Endothelial cell of umbilical vein (primary cell): ENCODE measurements at regions not wholly inside any gene's neighbourhood (a gene's known extent, or its start where the extent isn't known, plus 50 kb on each side); places are given as distances from the start of the nearest gene placed in this dataset.

Experiments used
- BruUV-seq: library from RNA; stranded (reverse); fragments of 400-500 nt; replicated peaks from 2 replicates; lab custom pipeline; 2021; lab: Mats Ljungman, UMichigan
- CTCF ChIA-PET: fragments of 300-600, 350-600 bp; sonication (Branson Sonifier 250); formaldehyde crosslinking; loops from one replicate; lab custom pipeline; 2021; ENCODE audit warnings: antibody characterized with exemption, inconsistent platforms; lab: Charles Lee
- POLR2A ChIA-PET: fragments of 300-600, 350-600 bp; sonication (Branson Sonifier 250); formaldehyde crosslinking; loops from one replicate; lab custom pipeline; 2021; ENCODE audit warnings: antibody characterized with exemption, inconsistent platforms; lab: Charles Lee
- DNase-seq: peaks from one replicate; pipeline ENCODE4 v3.0.0-alpha.2; 2011; ENCODE audit warnings: low read depth, low spot score
- FAIRE-seq: peaks from 2 replicates; lab custom pipeline; 2011; peaks lifted over from hg19 to GRCh38; lab: Jason Lieb, UNC
- H2AFZ ChIP-seq: 2 replicates; pipeline ENCODE4 v1.6.0; 2012; ENCODE audit warnings: low read depth, low read length, control low read depth, inconsistent platforms
- H3K27ac ChIP-seq: 2 replicates; pipeline ENCODE4 v1.5.1; 2011; ENCODE audit warnings: low read depth, mild to moderate bottlenecking, control low read depth, low read length, moderate library complexity; ENCODE audit not compliant: insufficient read depth
- H3K27me3 ChIP-seq, 2 experiments: 2 replicates each; pipeline versions ENCODE4 v1.6.0 to v1.6.1; 2011; ENCODE audit warnings: low read length in 2 of 2, mixed read lengths in 1 of 2; ENCODE audit not compliant: control insufficient read depth in 2 of 2, insufficient read depth in 2 of 2
- H3K36me3 ChIP-seq, 2 experiments: 2 replicates in 1 of 2; 3 replicates in 1 of 2; pipeline ENCODE4 v1.5.1; 2011; ENCODE audit warnings: low read length in 2 of 2, mild to moderate bottlenecking in 1 of 2, moderate library complexity in 1 of 2; ENCODE audit not compliant: control insufficient read depth in 2 of 2, insufficient read depth in 2 of 2; ENCODE audit errors: extremely low read depth in 1 of 2
- H3K4me1 ChIP-seq: 3 replicates; pipeline ENCODE4 v1.5.1; 2011; ENCODE audit warnings: mild to moderate bottlenecking, low read length; ENCODE audit not compliant: control insufficient read depth, insufficient read depth; ENCODE audit errors: extremely low read depth
- H3K4me2 ChIP-seq: 2 replicates; pipeline ENCODE4 v1.6.1; 2011; ENCODE audit warnings: low read length, control low read depth, mixed read lengths; ENCODE audit not compliant: insufficient read depth
- H3K4me3 ChIP-seq, 3 experiments: fragments of 200-600 bp in 1 of 3; sonication (generic), shearing (Covaris generic) in 1 of 3; replicated peaks in 1 of 3; 2 replicates each; pipeline ENCODE4 v1.5.1; 2011 to 2016; ENCODE audit warnings: control low read depth in 3 of 3, low read length in 3 of 3, mild to moderate bottlenecking in 2 of 3, inconsistent platforms in 1 of 3, low read depth in 1 of 3, moderate library complexity in 1 of 3; ENCODE audit not compliant: insufficient read depth in 1 of 3
- H3K79me2 ChIP-seq: 2 replicates; pipeline ENCODE4 v1.6.0; 2012; ENCODE audit warnings: low read length, inconsistent platforms; ENCODE audit not compliant: control insufficient read depth, insufficient read depth
- H3K9ac ChIP-seq: replicated peaks from 2 replicates; pipeline ENCODE3; 2011; ENCODE audit warnings: low read length, control low read depth; ENCODE audit not compliant: insufficient read depth; ENCODE audit errors: extremely low read depth
- H3K9me1 ChIP-seq: replicated peaks from 3 replicates; pipeline ENCODE4 v1.6.0; 2011; ENCODE audit warnings: mild to moderate bottlenecking, low read length; ENCODE audit not compliant: control insufficient read depth, insufficient read depth; ENCODE audit errors: extremely low read depth
- H3K9me3 ChIP-seq: replicated peaks from 2 replicates; pipeline ENCODE4 v1.5.1; 2012; ENCODE audit warnings: low read length, inconsistent platforms; ENCODE audit not compliant: control insufficient read depth, insufficient read depth
- H4K20me1 ChIP-seq: replicated peaks from 2 replicates; pipeline ENCODE3; 2011; ENCODE audit warnings: mild to moderate bottlenecking, low read length; ENCODE audit not compliant: control insufficient read depth, insufficient read depth; ENCODE audit errors: extremely low read depth
- FOS ChIP-seq: IDR thresholded peaks from 2 replicates; pipeline ENCODE4 v1.6.1; 2011; ENCODE audit warnings: mild to moderate bottlenecking, low read length, moderate library complexity, borderline replicate concordance; ENCODE audit not compliant: insufficient read depth
- GATA2 ChIP-seq: IDR thresholded peaks from 2 replicates; pipeline ENCODE4 v1.7.0; 2011; ENCODE audit warnings: low read depth, mild to moderate bottlenecking, moderate library complexity, mixed read lengths, low read length; ENCODE audit not compliant: insufficient read length, insufficient read depth
- JUN ChIP-seq: IDR thresholded peaks from 2 replicates; pipeline ENCODE4 v1.6.1; 2011; ENCODE audit warnings: borderline replicate concordance, low read depth; ENCODE audit not compliant: insufficient read length, insufficient read depth
- MYC ChIP-seq: IDR thresholded peaks from one replicate; pipeline ENCODE4 v1.6.1; 2011; ENCODE audit warnings: mild to moderate bottlenecking, low read depth, low read length
- POLR2A ChIP-seq: IDR thresholded peaks from 2 replicates; pipeline ENCODE4 v1.6.1; 2012; ENCODE audit warnings: low read depth, mild to moderate bottlenecking, control low read depth, low read length
- POLR2AphosphoS5 ChIP-seq: IDR thresholded peaks from 2 replicates; pipeline ENCODE4 v1.6.1; 2012; ENCODE audit warnings: low read depth, mild to moderate bottlenecking, control low read depth, low read length, moderate library complexity; ENCODE audit not compliant: insufficient read depth
- dilution Hi-C: fragments of 300-500 bp; cut with MboI; formaldehyde crosslinking; loops from one replicate; pipeline ENCODE4 v1.15.0; 2019; ENCODE audit warnings: low sequenced_read_pairs; ENCODE audit not compliant: extremely low pct_ligation_motif_present
- intact Hi-C: fragments of 100-400 bp; cut with micrococcal nuclease; formaldehyde crosslinking; loops from one replicate; pipeline ENCODE4 v1.10.0; 2022
- TF ChIP-seq, protein P1 (sequence below): IDR thresholded peaks from 2 replicates; pipeline ENCODE4 v1.6.1; 2011; ENCODE audit not compliant: insufficient read depth, insufficient read length
- TF ChIP-seq, protein P2 (sequence below), 2 donors: IDR thresholded peaks; 1 replicate in 1 of 2; 2 replicates in 1 of 2; pipeline ENCODE4 v1.5.1; 2011; ENCODE audit warnings: low read length in 2 of 2, mild to moderate bottlenecking in 2 of 2, moderate library complexity in 2 of 2, control low read depth in 1 of 2, inconsistent platforms in 1 of 2, low read depth in 1 of 2; ENCODE audit not compliant: insufficient read depth in 1 of 2; ENCODE audit errors: extremely low read depth in 1 of 2

GRCh38 chr2:180184506-180184905 is 177.4 kb upstream of the CWC22 start:
- Histone ChIP-seq H4K20me1 (no peaks in the 10 kb centered on the region), H3K4me3 (no peak overlapping the region), H3K27me3 (no peaks in the 10 kb centered on the region), H3K4me2 (no peak overlapping the region), H3K9me3 (no peaks in the 10 kb centered on the region), H3K79me2 (no peaks in the 10 kb centered on the region), H3K36me3 (no peaks in the 10 kb centered on the region), H3K27ac (no peak overlapping the region), H3K9ac (no peak overlapping the region), H3K9me1 (no peaks in the 10 kb centered on the region), H3K4me1 (no peaks in the 10 kb centered on the region), H2AFZ (no peak overlapping the region)
- intact Hi-C loops (no loop called here), dilution Hi-C loops (no loop called here)
- CTCF ChIA-PET, result no interaction called here
- FAIRE-seq, result no peak
- no peak for DNase-seq
- POLR2A ChIA-PET, result no interaction called here
- BruUV-seq, result no TSS peak
- TF ChIP-seq MYC (no peak), POLR2A (no peak), FOS (no peak), JUN (no peak), GATA2 (no peak), POLR2AphosphoS5 (no peak)
- TF ChIP-seq, protein P1, sequence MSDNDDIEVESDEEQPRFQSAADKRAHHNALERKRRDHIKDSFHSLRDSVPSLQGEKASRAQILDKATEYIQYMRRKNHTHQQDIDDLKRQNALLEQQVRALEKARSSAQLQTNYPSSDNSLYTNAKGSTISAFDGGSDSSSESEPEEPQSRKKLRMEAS, result no peak
- TF ChIP-seq, protein P2, sequence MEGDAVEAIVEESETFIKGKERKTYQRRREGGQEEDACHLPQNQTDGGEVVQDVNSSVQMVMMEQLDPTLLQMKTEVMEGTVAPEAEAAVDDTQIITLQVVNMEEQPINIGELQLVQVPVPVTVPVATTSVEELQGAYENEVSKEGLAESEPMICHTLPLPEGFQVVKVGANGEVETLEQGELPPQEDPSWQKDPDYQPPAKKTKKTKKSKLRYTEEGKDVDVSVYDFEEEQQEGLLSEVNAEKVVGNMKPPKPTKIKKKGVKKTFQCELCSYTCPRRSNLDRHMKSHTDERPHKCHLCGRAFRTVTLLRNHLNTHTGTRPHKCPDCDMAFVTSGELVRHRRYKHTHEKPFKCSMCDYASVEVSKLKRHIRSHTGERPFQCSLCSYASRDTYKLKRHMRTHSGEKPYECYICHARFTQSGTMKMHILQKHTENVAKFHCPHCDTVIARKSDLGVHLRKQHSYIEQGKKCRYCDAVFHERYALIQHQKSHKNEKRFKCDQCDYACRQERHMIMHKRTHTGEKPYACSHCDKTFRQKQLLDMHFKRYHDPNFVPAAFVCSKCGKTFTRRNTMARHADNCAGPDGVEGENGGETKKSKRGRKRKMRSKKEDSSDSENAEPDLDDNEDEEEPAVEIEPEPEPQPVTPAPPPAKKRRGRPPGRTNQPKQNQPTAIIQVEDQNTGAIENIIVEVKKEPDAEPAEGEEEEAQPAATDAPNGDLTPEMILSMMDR (IDR thresholded peaks at IDR 0.05; ENCODE audit: extremely low read depth in 1 of 2, insufficient read depth in 1 of 2, low read depth in 1 of 2, low read length in 2 of 2), result no peak
